ENCODE measurements at regions not wholly inside any gene's neighbourhood (a gene's known extent, or its start where the extent isn't known, plus 50 kb on each side); places are given as distances from the start of the nearest gene placed in this dataset.
"Not testable (repeated sequence)": the region's sequence is repeated elsewhere in the genome, so short reads cannot be mapped to it uniquely, and the experiment has no call there.

DNA sequence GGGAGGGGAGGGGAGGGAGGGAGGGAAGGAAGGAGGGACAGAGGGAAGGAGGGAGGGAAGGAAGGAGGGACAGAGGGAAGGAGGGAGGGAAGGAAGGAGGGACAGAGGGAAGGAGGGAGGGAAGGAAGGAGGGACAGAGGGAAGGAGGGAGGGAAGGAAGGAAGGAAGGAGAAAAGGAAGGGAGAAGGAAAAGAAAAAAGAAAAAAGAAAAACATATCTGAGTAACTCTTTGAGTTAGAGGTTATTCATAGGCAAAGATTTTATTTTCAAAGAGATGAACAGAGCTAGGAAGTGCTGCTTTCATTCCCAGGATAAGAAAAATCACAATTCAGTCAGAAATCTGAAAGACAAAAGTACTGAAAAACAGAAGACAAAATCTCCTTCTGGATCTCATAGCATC is 379.7 kb upstream of the GYPC start:
- TF ChIP-seq CBFB (CRISPR knock-in tag; IDR thresholded peaks at IDR 0.05; ENCODE audit: low read depth); NFYB (CRISPR knock-in tag; conservative IDR thresholded peaks at IDR 0.05; ENCODE audit: low read depth): not testable (repeated sequence)
- TF ChIP-seq, protein P1, sequence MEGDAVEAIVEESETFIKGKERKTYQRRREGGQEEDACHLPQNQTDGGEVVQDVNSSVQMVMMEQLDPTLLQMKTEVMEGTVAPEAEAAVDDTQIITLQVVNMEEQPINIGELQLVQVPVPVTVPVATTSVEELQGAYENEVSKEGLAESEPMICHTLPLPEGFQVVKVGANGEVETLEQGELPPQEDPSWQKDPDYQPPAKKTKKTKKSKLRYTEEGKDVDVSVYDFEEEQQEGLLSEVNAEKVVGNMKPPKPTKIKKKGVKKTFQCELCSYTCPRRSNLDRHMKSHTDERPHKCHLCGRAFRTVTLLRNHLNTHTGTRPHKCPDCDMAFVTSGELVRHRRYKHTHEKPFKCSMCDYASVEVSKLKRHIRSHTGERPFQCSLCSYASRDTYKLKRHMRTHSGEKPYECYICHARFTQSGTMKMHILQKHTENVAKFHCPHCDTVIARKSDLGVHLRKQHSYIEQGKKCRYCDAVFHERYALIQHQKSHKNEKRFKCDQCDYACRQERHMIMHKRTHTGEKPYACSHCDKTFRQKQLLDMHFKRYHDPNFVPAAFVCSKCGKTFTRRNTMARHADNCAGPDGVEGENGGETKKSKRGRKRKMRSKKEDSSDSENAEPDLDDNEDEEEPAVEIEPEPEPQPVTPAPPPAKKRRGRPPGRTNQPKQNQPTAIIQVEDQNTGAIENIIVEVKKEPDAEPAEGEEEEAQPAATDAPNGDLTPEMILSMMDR (IDR thresholded peaks at IDR 0.05) = not testable (repeated sequence)

Measured in WTC11 (cell line).